ENCODE measurements at regions not wholly inside any gene's neighbourhood (a gene's known extent, or its start where the extent isn't known, plus 50 kb on each side); places are given as distances from the start of the nearest gene placed in this dataset.

GRCh38 chr5:34535944-34536623 is 120.0 kb upstream of the RAI14 start:
- no peak for TF ChIP-seq TAF1 (IDR thresholded peaks at IDR 0.05; ENCODE audit: low read depth)
- no peak for TF ChIP-seq CTCF (IDR thresholded peaks at IDR 0.05; ENCODE audit: poor library complexity, severe bottlenecking)
- TF ChIP-seq EZH2 (IDR thresholded peaks at IDR 0.05; ENCODE audit: borderline replicate concordance, insufficient read depth, low read length, poor library complexity, severe bottlenecking), result no peak
- no peak for TF ChIP-seq POLR2AphosphoS5 (IDR thresholded peaks at IDR 0.05)
- TF ChIP-seq SMC3 (conservative IDR thresholded peaks at IDR 0.05; ENCODE audit: poor library complexity), result no peak
- TF ChIP-seq REST (IDR thresholded peaks at IDR 0.05; ENCODE audit: borderline replicate concordance), result no peak

Data from neural cell (in vitro differentiated cells).